Upper lobe of left lung (tissue), 4 donors: ENCODE measurements at regions not wholly inside any gene's neighbourhood (a gene's known extent, or its start where the extent isn't known, plus 50 kb on each side); places are given as distances from the start of the nearest gene placed in this dataset.

ENCODE experiments used
- EP300 ChIP-seq, 4 donors: sonication (generic); formaldehyde crosslinking; IDR thresholded peaks; one replicate each; pipeline ENCODE4 v1.5.1; 2017; ENCODE audit warnings: antibody characterized with exemption in 4 of 4, control low read depth in 2 of 4
- POLR2AphosphoS5 ChIP-seq, 2 donors: sonication (generic); formaldehyde crosslinking; IDR thresholded peaks; one replicate each; pipeline ENCODE4 v1.5.1; 2017; ENCODE audit warnings: antibody characterized with exemption in 2 of 2
- TF ChIP-seq, protein P1 (sequence below), 6 experiments: fragments of 450-650 bp in 4 of 6; fragments of 200-600 bp in 2 of 6; sonication (generic) in 2 of 6; IDR thresholded peaks; one replicate each; pipeline ENCODE4 v1.5.1; 2016 to 2019; ENCODE audit warnings: antibody characterized with exemption in 6 of 6

DNA sequence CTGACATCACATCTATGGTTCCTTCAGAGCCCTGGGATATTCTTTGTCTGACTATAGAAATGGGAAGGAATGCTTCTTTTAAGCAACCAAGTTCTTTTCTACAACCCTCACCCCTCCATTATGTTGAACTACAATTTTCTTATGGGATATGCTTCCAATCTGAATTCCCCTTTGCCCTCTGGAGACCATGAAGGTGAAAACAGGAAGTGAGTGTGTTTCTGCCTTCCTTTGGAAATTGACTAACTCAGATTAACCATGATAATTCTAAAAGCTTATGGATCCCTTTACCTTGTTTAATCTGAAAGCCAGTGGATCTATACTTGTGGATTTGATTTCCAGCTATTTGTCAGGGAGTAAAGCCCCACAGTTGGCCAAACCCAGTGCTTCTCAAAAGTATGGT lies 90.8 kb upstream of the SERTM1 start:
- TF ChIP-seq, protein P1, sequence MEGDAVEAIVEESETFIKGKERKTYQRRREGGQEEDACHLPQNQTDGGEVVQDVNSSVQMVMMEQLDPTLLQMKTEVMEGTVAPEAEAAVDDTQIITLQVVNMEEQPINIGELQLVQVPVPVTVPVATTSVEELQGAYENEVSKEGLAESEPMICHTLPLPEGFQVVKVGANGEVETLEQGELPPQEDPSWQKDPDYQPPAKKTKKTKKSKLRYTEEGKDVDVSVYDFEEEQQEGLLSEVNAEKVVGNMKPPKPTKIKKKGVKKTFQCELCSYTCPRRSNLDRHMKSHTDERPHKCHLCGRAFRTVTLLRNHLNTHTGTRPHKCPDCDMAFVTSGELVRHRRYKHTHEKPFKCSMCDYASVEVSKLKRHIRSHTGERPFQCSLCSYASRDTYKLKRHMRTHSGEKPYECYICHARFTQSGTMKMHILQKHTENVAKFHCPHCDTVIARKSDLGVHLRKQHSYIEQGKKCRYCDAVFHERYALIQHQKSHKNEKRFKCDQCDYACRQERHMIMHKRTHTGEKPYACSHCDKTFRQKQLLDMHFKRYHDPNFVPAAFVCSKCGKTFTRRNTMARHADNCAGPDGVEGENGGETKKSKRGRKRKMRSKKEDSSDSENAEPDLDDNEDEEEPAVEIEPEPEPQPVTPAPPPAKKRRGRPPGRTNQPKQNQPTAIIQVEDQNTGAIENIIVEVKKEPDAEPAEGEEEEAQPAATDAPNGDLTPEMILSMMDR (IDR thresholded peaks at IDR 0.05): no peak
- no peak for TF ChIP-seq EP300 (IDR thresholded peaks at IDR 0.05)
- no peak for TF ChIP-seq POLR2AphosphoS5 (IDR thresholded peaks at IDR 0.05)
